RPMI7951 (cell line): ENCODE measurements at regions not wholly inside any gene's neighbourhood (a gene's known extent, or its start where the extent isn't known, plus 50 kb on each side); places are given as distances from the start of the nearest gene placed in this dataset.

Source experiments
- DNase-seq: peaks from one replicate; pipeline ENCODE4 v3.0.0-alpha.2; 2012; ENCODE audit warnings: low read depth

- no peak for DNase-seq
Measured at GRCh38 chr7:10863476-10863875, 110.2 kb upstream of the PHF14 start.

- DNase-seq: no peak
Measured at GRCh38 chr7:10874666-10875065, 99.0 kb upstream of the PHF14 start.

GRCh38 chr7:10875080-10875479 lies 98.6 kb upstream of the PHF14 start:
- no peak for DNase-seq

- no peak for DNase-seq
Measured at GRCh38 chr7:10888861-10889260, 84.8 kb upstream of the PHF14 start.

DNA sequence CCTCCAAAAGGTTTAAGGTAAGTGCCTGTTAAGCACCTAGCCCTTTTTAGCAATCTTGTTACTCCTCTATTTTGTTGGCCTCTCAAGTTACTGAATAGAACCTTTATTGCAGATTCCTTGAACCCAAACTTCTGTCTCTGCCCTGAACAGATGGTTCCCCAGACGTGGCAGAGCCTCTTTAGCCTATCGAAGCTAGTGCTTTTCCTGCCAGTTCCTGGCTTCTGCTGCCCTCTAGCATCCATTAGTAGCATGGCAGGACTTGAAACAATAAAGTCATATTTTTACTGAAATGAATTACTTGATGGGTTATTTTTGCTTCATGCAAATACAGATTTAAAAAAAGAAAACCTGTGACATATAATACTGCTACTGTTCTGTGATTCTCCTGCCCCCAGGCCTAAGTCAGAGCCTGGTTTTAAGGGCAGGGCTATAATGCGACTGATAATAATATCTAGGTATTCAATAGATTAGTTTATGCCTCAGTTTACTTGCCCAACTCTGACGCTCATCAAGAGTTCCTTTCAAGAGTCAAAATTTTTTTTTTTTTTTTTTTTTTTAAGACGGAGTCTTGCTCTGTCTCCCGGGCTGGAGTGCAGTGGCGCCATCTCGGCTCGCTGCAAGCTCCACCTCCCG lies 84.3 kb upstream of the PHF14 start:
- peak; percentile 23 for DNase-seq

DNA sequence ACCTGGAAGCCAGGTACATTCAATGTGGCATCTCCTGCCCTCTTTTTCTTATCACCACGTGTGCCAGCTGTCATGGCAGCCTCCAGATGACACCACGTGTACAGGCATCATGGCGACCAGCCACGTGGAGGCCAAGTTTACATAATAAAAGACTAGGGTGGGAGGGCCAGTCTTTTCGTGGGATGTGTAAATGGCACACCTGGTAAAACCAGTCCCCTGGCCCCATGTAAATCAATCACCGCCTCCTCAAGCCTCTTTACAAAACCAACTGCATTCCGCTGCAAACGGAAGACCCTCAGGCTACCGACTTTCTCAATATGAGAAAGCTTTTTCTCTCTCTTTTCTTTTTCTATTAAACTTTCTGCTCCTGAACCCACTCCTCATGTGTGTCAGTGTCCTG lies 65.1 kb upstream of the PHF14 start:
- no peak for DNase-seq

- DNase-seq: no peak
Measured at GRCh38 chr7:10910447-10910846, 63.2 kb upstream of the PHF14 start.

- no peak for DNase-seq
Measured at GRCh38 chr7:10912077-10912476, 61.6 kb upstream of the PHF14 start.

DNA sequence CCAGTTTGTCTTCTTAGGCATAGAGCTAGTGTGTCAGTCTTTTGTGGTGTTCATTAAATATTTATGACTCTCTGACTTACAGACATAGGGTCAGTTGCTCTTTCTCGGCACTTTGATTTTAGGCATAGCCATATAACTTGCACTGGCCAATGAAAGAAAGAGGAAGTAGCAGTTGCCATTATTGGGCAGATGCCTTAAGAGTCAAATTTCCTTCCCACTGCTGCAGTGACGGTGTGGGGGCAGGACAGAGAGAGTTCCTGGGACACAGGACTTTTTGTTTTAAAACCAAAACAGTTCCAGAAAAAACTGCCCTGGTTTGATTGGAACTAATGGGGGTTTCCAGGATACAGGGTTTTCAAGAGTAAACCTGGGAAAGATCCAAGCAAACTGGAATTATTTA lies 60.2 kb upstream of the PHF14 start:
- DNase-seq: no peak

GRCh38 chr7:10918093-10918590 lies 55.5 kb upstream of the PHF14 start:
- DNase-seq: no peak

DNA sequence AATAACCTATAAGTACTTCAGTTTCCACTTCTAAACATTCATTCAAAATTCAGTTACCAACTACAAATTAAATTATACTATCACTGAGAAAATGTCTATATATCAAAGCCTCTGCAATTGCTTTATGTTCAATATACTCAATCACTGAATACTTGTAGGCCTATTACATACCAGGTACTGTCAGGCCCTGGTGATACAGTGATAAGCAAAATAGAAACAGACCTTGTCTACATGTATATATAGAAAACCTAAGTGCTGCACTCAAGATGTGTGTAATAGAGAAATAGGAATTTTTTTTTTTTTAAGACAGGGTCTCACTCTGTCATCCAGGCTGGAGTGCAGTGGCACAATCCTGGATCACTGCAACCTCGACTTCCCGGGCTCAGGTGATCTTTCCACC lies 53.7 kb upstream of the PHF14 start:
- DNase-seq: no peak
